ENCODE measurements at regions not wholly inside any gene's neighbourhood (a gene's known extent, or its start where the extent isn't known, plus 50 kb on each side); places are given as distances from the start of the nearest gene placed in this dataset.

DNA sequence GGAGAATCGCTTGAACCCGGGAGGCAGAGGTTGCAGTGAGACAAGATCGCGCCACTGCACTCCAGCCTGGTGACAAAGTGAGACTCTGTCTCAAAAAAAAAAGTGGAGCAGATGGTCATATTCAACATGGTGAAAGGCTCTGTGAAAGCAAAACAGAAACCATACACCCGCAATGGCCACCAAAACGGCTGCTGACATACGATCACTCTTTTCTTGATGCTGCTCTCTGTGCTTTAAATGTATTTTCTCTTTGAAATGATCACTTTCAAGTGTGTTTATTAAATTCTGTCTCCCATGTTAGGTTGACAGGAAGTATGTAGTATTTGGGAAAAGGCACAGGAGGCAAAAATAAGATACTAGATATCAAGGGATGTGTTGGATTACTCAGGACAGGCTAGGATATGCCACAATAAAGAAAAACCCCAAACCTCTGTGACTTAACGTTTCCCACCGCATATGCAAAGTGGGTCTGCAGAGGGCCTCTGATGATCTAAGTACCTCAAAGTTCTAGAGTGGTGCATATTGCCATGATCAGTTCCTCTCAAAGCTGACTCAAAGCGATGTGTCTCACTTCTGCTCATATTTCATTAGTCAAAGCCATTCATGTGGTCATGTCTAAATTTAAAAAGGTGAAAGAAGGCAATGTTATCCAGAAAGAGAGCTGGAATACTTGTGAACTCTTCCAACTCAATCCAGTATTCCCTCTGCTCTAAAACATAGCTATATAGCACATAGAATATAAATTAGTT is 155.1 kb upstream of the SOX4 start:
- TF ChIP-seq POLR2AphosphoS5 (IDR thresholded peaks at IDR 0.05): no peak
- no peak for TF ChIP-seq POLR2A (IDR thresholded peaks at IDR 0.05)
- TF ChIP-seq, protein P1, sequence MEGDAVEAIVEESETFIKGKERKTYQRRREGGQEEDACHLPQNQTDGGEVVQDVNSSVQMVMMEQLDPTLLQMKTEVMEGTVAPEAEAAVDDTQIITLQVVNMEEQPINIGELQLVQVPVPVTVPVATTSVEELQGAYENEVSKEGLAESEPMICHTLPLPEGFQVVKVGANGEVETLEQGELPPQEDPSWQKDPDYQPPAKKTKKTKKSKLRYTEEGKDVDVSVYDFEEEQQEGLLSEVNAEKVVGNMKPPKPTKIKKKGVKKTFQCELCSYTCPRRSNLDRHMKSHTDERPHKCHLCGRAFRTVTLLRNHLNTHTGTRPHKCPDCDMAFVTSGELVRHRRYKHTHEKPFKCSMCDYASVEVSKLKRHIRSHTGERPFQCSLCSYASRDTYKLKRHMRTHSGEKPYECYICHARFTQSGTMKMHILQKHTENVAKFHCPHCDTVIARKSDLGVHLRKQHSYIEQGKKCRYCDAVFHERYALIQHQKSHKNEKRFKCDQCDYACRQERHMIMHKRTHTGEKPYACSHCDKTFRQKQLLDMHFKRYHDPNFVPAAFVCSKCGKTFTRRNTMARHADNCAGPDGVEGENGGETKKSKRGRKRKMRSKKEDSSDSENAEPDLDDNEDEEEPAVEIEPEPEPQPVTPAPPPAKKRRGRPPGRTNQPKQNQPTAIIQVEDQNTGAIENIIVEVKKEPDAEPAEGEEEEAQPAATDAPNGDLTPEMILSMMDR (IDR thresholded peaks at IDR 0.05): no peak
- no peak for TF ChIP-seq EP300 (IDR thresholded peaks at IDR 0.05)
